Neural progenitor cell (in vitro differentiated cells): ENCODE measurements at regions not wholly inside any gene's neighbourhood (a gene's known extent, or its start where the extent isn't known, plus 50 kb on each side); places are given as distances from the start of the nearest gene placed in this dataset.

Experiments
- DNase-seq: peaks from one replicate; pipeline ENCODE4 v3.0.0-alpha.2; 2016; ENCODE audit warnings: low spot score
- H2AFZ ChIP-seq: fragments of 200-600 bp; sonication (generic); replicated peaks from 2 replicates; pipeline ENCODE4 v1.6.1; 2016; ENCODE audit warnings: antibody characterized with exemption
- H3F3A ChIP-seq: fragments of 200-600 bp; sonication (generic); 2 replicates; pipeline ENCODE4 v1.6.1; 2016; ENCODE audit warnings: antibody characterized with exemption, low read depth
- H3K27ac ChIP-seq: fragments of 200-600 bp; sonication (generic); 2 replicates; pipeline ENCODE4 v1.5.1; 2016; ENCODE audit warnings: mild to moderate bottlenecking
- H3K27me3 ChIP-seq: fragments of 200-600 bp; sonication (generic); 2 replicates; pipeline ENCODE4 v1.6.1; 2016; ENCODE audit warnings: mild to moderate bottlenecking, moderate library complexity
- H3K36me3 ChIP-seq: fragments of 200-600 bp; sonication (generic); 2 replicates; pipeline ENCODE4 v1.5.1; 2016
- H3K4me1 ChIP-seq: fragments of 200-600 bp; sonication (generic); 2 replicates; pipeline ENCODE4 v1.6.1; 2016; ENCODE audit warnings: mixed run types
- H3K4me2 ChIP-seq: fragments of 200-600 bp; sonication (generic); 2 replicates; pipeline ENCODE4 v1.6.1; 2016
- H3K4me3 ChIP-seq: fragments of 200-600 bp; sonication (generic); 2 replicates; pipeline ENCODE4 v1.5.1; 2016
- H3K79me2 ChIP-seq: fragments of 200-600 bp; sonication (generic); 2 replicates; pipeline ENCODE4 v1.6.1; 2016; ENCODE audit warnings: low read depth
- H3K9ac ChIP-seq: fragments of 200-600 bp; sonication (generic); 2 replicates; pipeline ENCODE4 v1.6.1; 2016
- H3K9me3 ChIP-seq: fragments of 200-600 bp; sonication (generic); 2 replicates; pipeline ENCODE4 v1.5.1; 2016; ENCODE audit warnings: low read depth
- H4K20me1 ChIP-seq: fragments of 200-600 bp; sonication (generic); 2 replicates; pipeline ENCODE4 v1.6.1; 2016; ENCODE audit warnings: low read depth
- H3K27ac Mint-ChIP-seq: 3 replicates; pipeline ENCODE4 v1.8.0; 2021; ENCODE audit warnings: mixed read lengths
- H3K27me3 Mint-ChIP-seq: 2 replicates; pipeline ENCODE4 v1.8.0; 2022; ENCODE audit warnings: low read depth, mild to moderate bottlenecking, inconsistent platforms, moderate library complexity, mixed read lengths; ENCODE audit not compliant: insufficient read depth
- H3K36me3 Mint-ChIP-seq: 3 replicates; pipeline ENCODE4 v1.8.0; 2021; ENCODE audit warnings: mixed read lengths
- H3K4me1 Mint-ChIP-seq: 3 replicates; pipeline ENCODE4 v1.8.0; 2021; ENCODE audit warnings: mixed read lengths
- H3K4me3 Mint-ChIP-seq: 3 replicates; pipeline ENCODE4 v1.8.0; 2021; ENCODE audit warnings: mild to moderate bottlenecking, moderate library complexity, mixed read lengths
- H3K9me3 Mint-ChIP-seq: 3 replicates; pipeline ENCODE4 v1.8.0; 2020; ENCODE audit warnings: mixed read lengths
- CTCF ChIP-seq: fragments of 200-600 bp; sonication (generic); IDR thresholded peaks from 2 replicates; pipeline ENCODE4 v1.5.1; 2017; ENCODE audit warnings: antibody characterized with exemption, mild to moderate bottlenecking
- EZH2 ChIP-seq: fragments of 200-600 bp; sonication (generic); IDR thresholded peaks from 2 replicates; pipeline ENCODE4 v1.6.1; 2017; ENCODE audit warnings: antibody characterized with exemption, mild to moderate bottlenecking, moderate library complexity
- EZH2phosphoT487 ChIP-seq: fragments of 200-600 bp; sonication (generic); IDR thresholded peaks from 2 replicates; pipeline ENCODE4 v1.6.1; 2017; ENCODE audit warnings: antibody characterized with exemption

DNA sequence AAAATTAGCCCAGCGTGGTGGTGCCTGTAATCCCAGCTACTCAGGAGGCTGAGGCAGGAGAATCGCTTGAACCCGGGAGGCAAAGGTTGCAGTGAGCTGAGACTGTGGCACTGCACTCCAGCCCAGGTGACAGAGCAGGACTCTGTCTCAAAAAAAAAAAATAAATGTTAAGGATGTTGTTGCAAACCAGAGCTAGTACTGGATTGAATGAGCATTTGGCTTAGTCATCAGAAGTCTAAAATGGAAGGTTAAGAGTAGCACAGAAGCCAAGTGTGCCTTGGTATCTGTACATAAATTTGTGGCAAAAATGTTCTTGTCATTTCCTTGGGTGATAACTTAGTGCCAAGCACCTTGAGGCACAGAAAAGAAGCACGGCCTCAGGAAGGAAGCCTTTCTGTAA lies 50.6 kb upstream of the MED9 start:
- H3K9me3 Mint-ChIP-seq: peaks cover 13% of the 10 kb centered on the region
- no peaks in the 10 kb centered on the region for H4K20me1 ChIP-seq
- no peak overlapping the region for H2AFZ ChIP-seq
- H3K4me1 ChIP-seq: no peaks in the 10 kb centered on the region
- no peak overlapping the region for H3K4me2 ChIP-seq
- H3K36me3 Mint-ChIP-seq: no peaks in the 10 kb centered on the region
- H3K9me3 ChIP-seq: no peaks in the 10 kb centered on the region
- no peak overlapping the region for H3K27ac Mint-ChIP-seq
- H3K4me3 ChIP-seq: no peak overlapping the region
- no peak overlapping the region for H3K4me3 Mint-ChIP-seq
- H3K4me1 Mint-ChIP-seq: no peaks in the 10 kb centered on the region
- peaks cover 2% of the 10 kb centered on the region for H3K27me3 Mint-ChIP-seq
- no peaks in the 10 kb centered on the region for H3K36me3 ChIP-seq
- no peaks in the 10 kb centered on the region for H3F3A ChIP-seq
- DNase-seq: no peak
- no peak overlapping the region for H3K9ac ChIP-seq
- H3K27ac ChIP-seq: no peak overlapping the region
- no peaks in the 10 kb centered on the region for H3K79me2 ChIP-seq
- no peaks in the 10 kb centered on the region for H3K27me3 ChIP-seq
- TF ChIP-seq EZH2 (no peak), EZH2phosphoT487 (no peak), CTCF (no peak)
